HCT116 (cell line): ENCODE measurements at regions not wholly inside any gene's neighbourhood (a gene's known extent, or its start where the extent isn't known, plus 50 kb on each side); places are given as distances from the start of the nearest gene placed in this dataset.

Source experiments
- CEBPB ChIP-seq: IDR thresholded peaks from 2 replicates; pipeline ENCODE4 v1.6.1; 2012; ENCODE audit warnings: low read depth
- CTCF ChIP-seq, 3 experiments: fragments of 200-600 bp in 1 of 3; sonication (generic) in 1 of 3; IDR thresholded peaks in 2 of 3; conservative IDR thresholded peaks in 1 of 3; 2 replicates each; pipeline ENCODE4 v1.5.1; 2012 to 2017; ENCODE audit warnings: low read depth in 2 of 3, low read length in 2 of 3, antibody characterized with exemption in 1 of 3, borderline replicate concordance in 1 of 3, control low read depth in 1 of 3, mild to moderate bottlenecking in 1 of 3, mixed read lengths in 1 of 3, mixed run types in 1 of 3, moderate library complexity in 1 of 3; ENCODE audit not compliant: insufficient read depth in 1 of 3
- EZH2 ChIP-seq: fragments of 200-600 bp; sonication (generic); IDR thresholded peaks from 2 replicates; pipeline ENCODE4 v1.6.1; 2017; ENCODE audit warnings: antibody characterized with exemption, mixed run types
- EZH2phosphoT487 ChIP-seq: fragments of 200-600 bp; IDR thresholded peaks from 2 replicates; pipeline ENCODE4 v1.6.1; 2018; ENCODE audit warnings: antibody characterized with exemption, borderline replicate concordance
- FOSL1 ChIP-seq: IDR thresholded peaks from 2 replicates; pipeline ENCODE4 v1.6.1; 2012; ENCODE audit warnings: low read depth
- JUND ChIP-seq: IDR thresholded peaks from 2 replicates; pipeline ENCODE4 v1.6.1; 2012
- MAX ChIP-seq: IDR thresholded peaks from 2 replicates; pipeline ENCODE4 v1.6.1; 2012
- RAD21 ChIP-seq: IDR thresholded peaks from 2 replicates; pipeline ENCODE4 v1.6.1; 2012; ENCODE audit warnings: low read depth, mild to moderate bottlenecking
- REST ChIP-seq: IDR thresholded peaks from 2 replicates; pipeline ENCODE4 v1.6.1; 2012; ENCODE audit warnings: low read depth
- SRF ChIP-seq: IDR thresholded peaks from 2 replicates; pipeline ENCODE4 v1.6.1; 2012; ENCODE audit warnings: low read depth
- TCF7L2 ChIP-seq: IDR thresholded peaks from 2 replicates; pipeline ENCODE4 v1.7.0; 2011; ENCODE audit warnings: borderline replicate concordance, inconsistent platforms; ENCODE audit not compliant: insufficient read depth, insufficient read length; ENCODE audit errors: extremely low read depth
- YY1 ChIP-seq: IDR thresholded peaks from 2 replicates; pipeline ENCODE4 v1.6.1; 2011; ENCODE audit warnings: low read length, low read depth, moderate library complexity, mild to moderate bottlenecking; ENCODE audit not compliant: insufficient replicate concordance; ENCODE audit errors: extremely low read depth
- ZFX ChIP-seq: fragments of 450-650 bp; IDR thresholded peaks from 2 replicates; pipeline ENCODE4 v1.6.1; 2017

GRCh38 chr18:60445341-60445740 lies 72.8 kb upstream of the MC4R start:
- TF ChIP-seq SRF (no peak), CTCF (IDR thresholded peaks at IDR 0.05 in 2 of 3, conservative IDR thresholded peaks at IDR 0.05 in 1 of 3; ENCODE audit: borderline replicate concordance in 1 of 3, insufficient read depth in 1 of 3, low read depth in 2 of 3, low read length in 2 of 3) (no peak), EZH2 (no peak), YY1 (no peak), ZFX (no peak), TCF7L2 (no peak), MAX (no peak), FOSL1 (no peak), JUND (no peak), CEBPB (no peak), RAD21 (no peak), REST (no peak), EZH2phosphoT487 (no peak)
